ENCODE measurements at regions not wholly inside any gene's neighbourhood (a gene's known extent, or its start where the extent isn't known, plus 50 kb on each side); places are given as distances from the start of the nearest gene placed in this dataset.

DNA sequence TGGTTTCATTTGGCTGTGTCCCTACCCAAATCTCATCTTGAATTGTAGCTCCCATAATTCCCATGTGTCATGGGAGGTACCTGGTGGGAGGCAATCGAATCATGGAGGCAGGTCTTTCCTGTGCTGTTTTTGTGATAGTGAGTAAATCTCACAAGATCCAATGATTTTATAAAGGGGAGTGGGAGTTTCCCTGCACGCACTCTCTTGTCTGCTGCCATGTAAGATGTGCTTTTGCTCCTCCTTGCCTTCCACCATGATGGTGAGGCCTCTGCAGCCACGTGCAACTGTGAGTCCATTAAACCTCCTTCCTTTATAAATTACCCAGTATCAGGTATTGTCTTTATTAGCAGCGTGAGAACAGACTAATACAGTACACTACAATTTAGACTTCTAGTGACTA is 67.5 kb upstream of the LINC01488 start:
- Histone ChIP-seq H3K36me3 (ENCODE audit: control insufficient read depth in 2 of 2, extremely low read depth in 1 of 2, insufficient read depth in 2 of 2, low read length in 2 of 2) (no peaks in the 10 kb centered on the region), H3K79me2 (ENCODE audit: control insufficient read depth, insufficient read depth, low read length) (no peaks in the 10 kb centered on the region), H4K20me1 (replicated peaks; ENCODE audit: control insufficient read depth, extremely low read depth, insufficient read depth, low read length) (no peaks in the 10 kb centered on the region), H3K27me3 (ENCODE audit: control insufficient read depth in 2 of 2, insufficient read depth in 2 of 2, low read length in 2 of 2) (no peaks in the 10 kb centered on the region), H3K9me1 (replicated peaks; ENCODE audit: control insufficient read depth, extremely low read depth, insufficient read depth, low read length) (no peaks in the 10 kb centered on the region), H3K4me2 (ENCODE audit: insufficient read depth, low read length) (no peak overlapping the region), H3K27ac (ENCODE audit: insufficient read depth, low read depth, low read length) (no peak overlapping the region), H3K9ac (replicated peaks; ENCODE audit: extremely low read depth, insufficient read depth, low read length) (no peak overlapping the region), H3K4me3 (replicated peaks in 1 of 3; ENCODE audit: insufficient read depth in 1 of 3, low read depth in 1 of 3, low read length in 3 of 3) (no peak overlapping the region), H2AFZ (ENCODE audit: low read depth, low read length) (no peak overlapping the region), H3K4me1 (ENCODE audit: control insufficient read depth, extremely low read depth, insufficient read depth, low read length) (peaks cover 4% of the 10 kb centered on the region), H3K9me3 (replicated peaks; ENCODE audit: control insufficient read depth, insufficient read depth, low read length) (no peaks in the 10 kb centered on the region)
- dilution Hi-C loops (cut with MboI; ENCODE audit: extremely low pct_ligation_motif_present, low sequenced_read_pairs): no loop called here
- BruUV-seq (replicated peaks): no TSS peak
- FAIRE-seq (no peak), DNase-seq (ENCODE audit: low read depth, low spot score) (no peak)
- POLR2A ChIA-PET: no interaction called here
- TF ChIP-seq MYC (IDR thresholded peaks at IDR 0.05; ENCODE audit: low read depth, low read length) (no peak), FOS (IDR thresholded peaks at IDR 0.05; ENCODE audit: borderline replicate concordance, insufficient read depth, low read length) (no peak), POLR2A (IDR thresholded peaks at IDR 0.05; ENCODE audit: low read depth, low read length) (no peak), JUN (IDR thresholded peaks at IDR 0.05; ENCODE audit: borderline replicate concordance, insufficient read depth, insufficient read length, low read depth) (no peak), EZH2 (IDR thresholded peaks at IDR 0.05; ENCODE audit: borderline replicate concordance, low read depth, low read length, severe bottlenecking) (no peak), GATA2 (IDR thresholded peaks at IDR 0.05; ENCODE audit: insufficient read depth, insufficient read length, low read depth, low read length) (no peak), POLR2AphosphoS5 (IDR thresholded peaks at IDR 0.05; ENCODE audit: insufficient read depth, low read depth, low read length) (no peak)
- TF ChIP-seq, protein P1, sequence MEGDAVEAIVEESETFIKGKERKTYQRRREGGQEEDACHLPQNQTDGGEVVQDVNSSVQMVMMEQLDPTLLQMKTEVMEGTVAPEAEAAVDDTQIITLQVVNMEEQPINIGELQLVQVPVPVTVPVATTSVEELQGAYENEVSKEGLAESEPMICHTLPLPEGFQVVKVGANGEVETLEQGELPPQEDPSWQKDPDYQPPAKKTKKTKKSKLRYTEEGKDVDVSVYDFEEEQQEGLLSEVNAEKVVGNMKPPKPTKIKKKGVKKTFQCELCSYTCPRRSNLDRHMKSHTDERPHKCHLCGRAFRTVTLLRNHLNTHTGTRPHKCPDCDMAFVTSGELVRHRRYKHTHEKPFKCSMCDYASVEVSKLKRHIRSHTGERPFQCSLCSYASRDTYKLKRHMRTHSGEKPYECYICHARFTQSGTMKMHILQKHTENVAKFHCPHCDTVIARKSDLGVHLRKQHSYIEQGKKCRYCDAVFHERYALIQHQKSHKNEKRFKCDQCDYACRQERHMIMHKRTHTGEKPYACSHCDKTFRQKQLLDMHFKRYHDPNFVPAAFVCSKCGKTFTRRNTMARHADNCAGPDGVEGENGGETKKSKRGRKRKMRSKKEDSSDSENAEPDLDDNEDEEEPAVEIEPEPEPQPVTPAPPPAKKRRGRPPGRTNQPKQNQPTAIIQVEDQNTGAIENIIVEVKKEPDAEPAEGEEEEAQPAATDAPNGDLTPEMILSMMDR (IDR thresholded peaks at IDR 0.05; ENCODE audit: extremely low read depth in 1 of 2, insufficient read depth in 1 of 2, low read depth in 1 of 2, low read length in 2 of 2): no peak
- TF ChIP-seq, protein P2, sequence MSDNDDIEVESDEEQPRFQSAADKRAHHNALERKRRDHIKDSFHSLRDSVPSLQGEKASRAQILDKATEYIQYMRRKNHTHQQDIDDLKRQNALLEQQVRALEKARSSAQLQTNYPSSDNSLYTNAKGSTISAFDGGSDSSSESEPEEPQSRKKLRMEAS (IDR thresholded peaks at IDR 0.05; ENCODE audit: insufficient read depth, insufficient read length): no peak
- CTCF ChIA-PET: no interaction called here
- intact Hi-C loops (cut with micrococcal nuclease): no loop called here
